IMR-90 (cell line): ENCODE measurements at regions not wholly inside any gene's neighbourhood (a gene's known extent, or its start where the extent isn't known, plus 50 kb on each side); places are given as distances from the start of the nearest gene placed in this dataset.

Source experiments
- ATAC-seq: fragments of 200-7000 bp; cut with Tn5 transposase; 2 replicates; pipeline ENCODE4 v1.9.1; 2020; ENCODE audit warnings: low read depth, mild to moderate bottlenecking, moderate library complexity
- BruUV-seq: library from RNA; stranded (reverse); fragments of 400-500 nt; replicated peaks from 2 replicates; lab custom pipeline; 2021; lab: Mats Ljungman, UMichigan
- CTCF ChIA-PET: fragments of 300-600 bp; formaldehyde crosslinking; extraction: SDS; loops from one replicate; lab custom pipeline; 2021; ENCODE audit warnings: antibody characterized with exemption; lab: Yijun Ruan, JAX
- POLR2A ChIA-PET: fragments of 300-600 bp; sonication (Branson Sonifier 250); formaldehyde crosslinking; loops from one replicate; lab custom pipeline; 2022; ENCODE audit warnings: antibody characterized with exemption; ENCODE audit not compliant: unreplicated experiment; lab: Charles Lee
- DNase-seq: peaks from one replicate; pipeline ENCODE4 v3.0.0; 2013
- H2AFZ ChIP-seq: replicated peaks from 2 replicates; pipeline ENCODE3; 2013; ENCODE audit warnings: low read length, mild to moderate bottlenecking; ENCODE audit not compliant: poor library complexity
- H2AK5ac ChIP-seq: 2 replicates; pipeline ENCODE4 v1.6.1; 2013; ENCODE audit warnings: low read depth, low read length, inconsistent platforms
- H2AK9ac ChIP-seq: replicated peaks from 2 replicates; pipeline ENCODE3; 2013; ENCODE audit warnings: mild to moderate bottlenecking, low read depth, low read length, moderate library complexity; ENCODE audit not compliant: poor library complexity
- H2BK120ac ChIP-seq: 2 replicates; pipeline ENCODE4 v1.6.1; 2013; ENCODE audit warnings: low read depth, low read length, inconsistent platforms
- H2BK15ac ChIP-seq: 3 replicates; pipeline ENCODE4 v1.6.1; 2013; ENCODE audit warnings: low read depth, low read length, inconsistent platforms
- H2BK20ac ChIP-seq: 2 replicates; pipeline ENCODE4 v1.6.1; 2013; ENCODE audit warnings: low read depth, mild to moderate bottlenecking, inconsistent platforms, low read length, moderate library complexity
- H2BK5ac ChIP-seq: 2 replicates; pipeline ENCODE4 v1.6.1; 2013; ENCODE audit warnings: mild to moderate bottlenecking, low read depth, low read length, inconsistent platforms; ENCODE audit not compliant: poor library complexity, severe bottlenecking
- H3K14ac ChIP-seq: replicated peaks from 2 replicates; pipeline ENCODE4 v1.6.1; 2013; ENCODE audit warnings: low read depth, low read length, inconsistent platforms
- H3K18ac ChIP-seq: 2 replicates; pipeline ENCODE4 v1.6.1; 2013; ENCODE audit warnings: low read depth, low read length, control low read depth
- H3K23ac ChIP-seq: 2 replicates; pipeline ENCODE4 v1.6.1; 2013; ENCODE audit warnings: low read depth, low read length, inconsistent platforms
- H3K27ac ChIP-seq: 2 replicates; pipeline ENCODE4 v1.5.1; 2013; ENCODE audit warnings: mild to moderate bottlenecking, control low read depth, low read length; ENCODE audit not compliant: insufficient read depth
- H3K27me3 ChIP-seq: 2 replicates; pipeline ENCODE4 v1.6.1; 2013; ENCODE audit warnings: low read length; ENCODE audit not compliant: control insufficient read depth, insufficient read depth
- H3K36me3 ChIP-seq: 2 replicates; pipeline ENCODE4 v1.6.1; 2013; ENCODE audit warnings: low read length, mixed read lengths; ENCODE audit not compliant: control insufficient read depth, insufficient read depth
- H3K4ac ChIP-seq: 2 replicates; pipeline ENCODE4 v1.6.1; 2013; ENCODE audit warnings: low read depth, low read length, inconsistent platforms
- H3K4me1 ChIP-seq: 2 replicates; pipeline ENCODE4 v1.6.1; 2013; ENCODE audit warnings: low read length, mixed read lengths; ENCODE audit not compliant: control insufficient read depth, insufficient read depth
- H3K4me2 ChIP-seq: 2 replicates; pipeline ENCODE4 v1.6.1; 2013; ENCODE audit warnings: low read depth, mild to moderate bottlenecking, control low read depth, low read length, moderate library complexity
- H3K4me3 ChIP-seq: 2 replicates; pipeline ENCODE4 v1.5.1; 2013; ENCODE audit warnings: low read depth, mild to moderate bottlenecking, control low read depth, low read length, moderate library complexity; ENCODE audit not compliant: insufficient read depth
- H3K56ac ChIP-seq: 2 replicates; pipeline ENCODE4 v1.6.1; 2013; ENCODE audit warnings: low read length, inconsistent platforms; ENCODE audit not compliant: insufficient read depth; ENCODE audit errors: extremely low read depth
- H3K79me1 ChIP-seq, 2 experiments: 2 replicates each; pipeline ENCODE4 v1.6.1; 2013; ENCODE audit warnings: low read length in 2 of 2, inconsistent platforms in 1 of 2, low read depth in 1 of 2
- H3K9ac ChIP-seq: 2 replicates; pipeline ENCODE4 v1.6.1; 2013; ENCODE audit warnings: low read depth, low read length, control low read depth
- H3K9me1 ChIP-seq: 2 replicates; pipeline ENCODE4 v1.6.1; 2013; ENCODE audit warnings: low read length, inconsistent platforms; ENCODE audit not compliant: insufficient read depth
- H3K9me3 ChIP-seq: 2 replicates; pipeline ENCODE4 v1.6.1; 2013; ENCODE audit warnings: low read length; ENCODE audit not compliant: control insufficient read depth, insufficient read depth
- H4K20me1 ChIP-seq: 2 replicates; pipeline ENCODE4 v1.6.1; 2013; ENCODE audit warnings: low read length, inconsistent platforms; ENCODE audit not compliant: insufficient read depth
- H4K5ac ChIP-seq: 2 replicates; pipeline ENCODE4 v1.6.1; 2013; ENCODE audit warnings: mild to moderate bottlenecking, low read depth, low read length, control low read depth
- H4K8ac ChIP-seq, 2 experiments: 2 replicates each; pipeline ENCODE4 v1.6.1; 2013; ENCODE audit warnings: low read depth in 2 of 2, low read length in 2 of 2, control low read depth in 1 of 2, inconsistent platforms in 1 of 2
- H4K91ac ChIP-seq: 2 replicates; pipeline ENCODE4 v1.6.1; 2013; ENCODE audit warnings: low read depth, low read length, inconsistent platforms; ENCODE audit not compliant: insufficient read depth
- CHD1 ChIP-seq: IDR thresholded peaks from 2 replicates; pipeline ENCODE4 v1.6.1; 2012; ENCODE audit warnings: low read depth, low read length, improper control_type of control experiment
- CTCF ChIP-seq: conservative IDR thresholded peaks from 2 replicates; pipeline ENCODE4 v1.5.1; 2012; ENCODE audit warnings: mild to moderate bottlenecking, low read depth, low read length, improper control_type of control experiment
- ELK1 ChIP-seq: fragments of 150-350 bp; IDR thresholded peaks from 2 replicates; pipeline ENCODE4 v1.6.1; 2016; ENCODE audit warnings: low read depth, mild to moderate bottlenecking, low read length, moderate library complexity, borderline replicate concordance
- FOS ChIP-seq: fragments of 150-350 bp; IDR thresholded peaks from 2 replicates; pipeline ENCODE4 v1.6.1; 2016; ENCODE audit warnings: low read depth, low read length
- MAFK ChIP-seq: IDR thresholded peaks from 2 replicates; pipeline ENCODE4 v1.6.1; 2012; ENCODE audit warnings: low read depth, low read length, improper control_type of control experiment
- MAZ ChIP-seq: IDR thresholded peaks from 2 replicates; pipeline ENCODE4 v1.6.1; 2012; ENCODE audit warnings: low read depth, mild to moderate bottlenecking, low read length, improper control_type of control experiment, moderate library complexity, borderline replicate concordance
- NFE2L2 ChIP-seq: fragments of 150-350 bp; IDR thresholded peaks from 2 replicates; pipeline ENCODE4 v1.6.1; 2016; ENCODE audit warnings: low read depth, mild to moderate bottlenecking, low read length
- POLR2A ChIP-seq: IDR thresholded peaks from 2 replicates; pipeline ENCODE4 v1.6.1; 2012; ENCODE audit warnings: mild to moderate bottlenecking, low read depth, low read length
- RAD21 ChIP-seq: IDR thresholded peaks from 2 replicates; pipeline ENCODE4 v1.6.1; 2012; ENCODE audit warnings: low read length, improper control_type of control experiment
- RCOR1 ChIP-seq: IDR thresholded peaks from 2 replicates; pipeline ENCODE4 v1.6.1; 2012; ENCODE audit warnings: mild to moderate bottlenecking, low read length, improper control_type of control experiment; ENCODE audit not compliant: insufficient replicate concordance
- RFX5 ChIP-seq: IDR thresholded peaks from 2 replicates; pipeline ENCODE4 v1.8.0; 2012; ENCODE audit warnings: low read depth, mild to moderate bottlenecking, low read length, moderate library complexity
- SMC3 ChIP-seq: fragments of 150-350 bp; IDR thresholded peaks from 2 replicates; pipeline ENCODE4 v1.6.1; 2016; ENCODE audit warnings: low read depth, mild to moderate bottlenecking, antibody characterized with exemption, low read length, moderate library complexity
- USF2 ChIP-seq: fragments of 150-350 bp; IDR thresholded peaks from 2 replicates; pipeline ENCODE4 v1.6.1; 2017; ENCODE audit warnings: mild to moderate bottlenecking, antibody characterized with exemption, low read length, low read depth
- WGBS, 2 experiments: methylation state at CpG; one replicate each; pipeline versions ENCODE4 v1.1.5 to v1.1.7; 2013; ENCODE audit warnings: missing lambda C conversion rate in 2 of 2; ENCODE audit not compliant: insufficient read length in 1 of 2; ENCODE audit errors: extremely low coverage in 2 of 2; 5-methylcytosine and 5-hydroxymethylcytosine counted together
- dilution Hi-C: fragments of 300-500 bp; cut with HindIII; formaldehyde crosslinking; loops from one replicate; pipeline ENCODE4 v1.14.3; 2018; ENCODE audit warnings: low sequenced_read_pairs; ENCODE audit not compliant: unreplicated experiment
- in situ Hi-C: fragments of 300-500 bp; cut with MboI; formaldehyde crosslinking; loops from 3 replicates; pipeline ENCODE4 v1.14.3; 2019; ENCODE audit warnings: low sequenced_read_pairs, inconsistent platforms, mixed read lengths
- intact Hi-C: fragments of 100-400 bp; cut with micrococcal nuclease; formaldehyde crosslinking; loops from 2 replicates; pipeline ENCODE4 v1.10.0; 2022

- Histone ChIP-seq H3K18ac (no peak overlapping the region), H4K20me1 (no peaks in the 10 kb centered on the region), H3K27ac (no peak overlapping the region), H3K9me1 (no peaks in the 10 kb centered on the region), H2BK15ac (no peak overlapping the region), H3K9ac (no peak overlapping the region), H3K4ac (no peak overlapping the region), H2BK120ac (no peak overlapping the region), H3K4me2 (no peak overlapping the region), H4K5ac (no peak overlapping the region), H2AFZ (no peak overlapping the region), H2AK9ac (no peak overlapping the region), H2AK5ac (no peak overlapping the region), H3K27me3 (no peaks in the 10 kb centered on the region), H3K9me3 (peaks cover 7% of the 10 kb centered on the region; the same call in 1 of the 2 replicates), H3K23ac (no peak overlapping the region), H4K8ac (no peak overlapping the region), H3K36me3 (no peaks in the 10 kb centered on the region), H3K4me3 (no peak overlapping the region), H3K79me1 (no peaks in the 10 kb centered on the region), H2BK5ac (no peak overlapping the region), H2BK20ac (no peak overlapping the region), H3K4me1 (no peaks in the 10 kb centered on the region), H4K91ac (no peak overlapping the region), H3K14ac (no peak overlapping the region), H3K56ac (no peak overlapping the region)
- intact Hi-C loops, result no loop called here
- dilution Hi-C loops, result no loop called here
- in situ Hi-C loops, result no loop called here
- DNase-seq (no peak), ATAC-seq (no peak)
- no peak for TF ChIP-seq FOS
- no peak for TF ChIP-seq MAFK
- no peak for TF ChIP-seq RAD21
- no peak for TF ChIP-seq MAZ
- TF ChIP-seq USF2, result no peak
- TF ChIP-seq CTCF, result no peak
- no peak for TF ChIP-seq CHD1
- no peak for TF ChIP-seq NFE2L2
- TF ChIP-seq POLR2A, result no peak
- TF ChIP-seq RCOR1, result no peak
- TF ChIP-seq RFX5, result no peak
- TF ChIP-seq ELK1, result no peak
- no peak for TF ChIP-seq SMC3
- ChIA-PET POLR2A (no interaction called here), CTCF (no interaction called here)
- no TSS peak for BruUV-seq
- 60% methylated on average over 5 of the region's 14 CpGs; no CpG with 5 or more reads in 1 of the 2 experiments for WGBS, 2 experiments
These were observed 99.0 kb downstream of the HMX1 start for GRCh38 chr4:8772499-8773123.
